ENCODE measurements at regions not wholly inside any gene's neighbourhood (a gene's known extent, or its start where the extent isn't known, plus 50 kb on each side); places are given as distances from the start of the nearest gene placed in this dataset.

DNA sequence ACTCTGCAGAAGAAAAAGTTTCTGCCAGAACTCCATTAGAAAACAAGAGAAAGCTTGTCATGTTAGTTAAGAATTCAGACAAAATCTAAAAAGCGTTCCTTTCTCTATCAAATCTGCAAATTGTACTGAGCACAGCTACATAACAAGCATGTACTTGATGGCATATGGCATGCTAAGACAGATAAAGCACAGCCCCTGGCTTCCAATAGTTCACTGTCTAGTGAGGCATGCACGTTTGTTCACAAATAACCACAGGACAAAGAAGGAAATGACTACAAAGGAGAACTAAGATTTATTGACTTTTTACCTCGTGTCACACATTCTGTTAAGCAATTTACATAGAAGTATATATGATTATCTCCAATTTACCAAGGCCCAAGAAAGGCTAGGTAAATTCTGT lies 518.2 kb upstream of the TLE4 start:
- DNase-seq (no peak), ATAC-seq (no peak)
- TF ChIP-seq, protein P1, sequence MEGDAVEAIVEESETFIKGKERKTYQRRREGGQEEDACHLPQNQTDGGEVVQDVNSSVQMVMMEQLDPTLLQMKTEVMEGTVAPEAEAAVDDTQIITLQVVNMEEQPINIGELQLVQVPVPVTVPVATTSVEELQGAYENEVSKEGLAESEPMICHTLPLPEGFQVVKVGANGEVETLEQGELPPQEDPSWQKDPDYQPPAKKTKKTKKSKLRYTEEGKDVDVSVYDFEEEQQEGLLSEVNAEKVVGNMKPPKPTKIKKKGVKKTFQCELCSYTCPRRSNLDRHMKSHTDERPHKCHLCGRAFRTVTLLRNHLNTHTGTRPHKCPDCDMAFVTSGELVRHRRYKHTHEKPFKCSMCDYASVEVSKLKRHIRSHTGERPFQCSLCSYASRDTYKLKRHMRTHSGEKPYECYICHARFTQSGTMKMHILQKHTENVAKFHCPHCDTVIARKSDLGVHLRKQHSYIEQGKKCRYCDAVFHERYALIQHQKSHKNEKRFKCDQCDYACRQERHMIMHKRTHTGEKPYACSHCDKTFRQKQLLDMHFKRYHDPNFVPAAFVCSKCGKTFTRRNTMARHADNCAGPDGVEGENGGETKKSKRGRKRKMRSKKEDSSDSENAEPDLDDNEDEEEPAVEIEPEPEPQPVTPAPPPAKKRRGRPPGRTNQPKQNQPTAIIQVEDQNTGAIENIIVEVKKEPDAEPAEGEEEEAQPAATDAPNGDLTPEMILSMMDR (IDR thresholded peaks at IDR 0.05): no peak
- Histone ChIP-seq H3K27ac (no peak overlapping the region), H3K27me3 (ENCODE audit: low read depth) (no peaks in the 10 kb centered on the region), H3K9me3 (no peaks in the 10 kb centered on the region), H3K4me3 (no peak overlapping the region), H3K4me1 (no peaks in the 10 kb centered on the region), H3K36me3 (no peaks in the 10 kb centered on the region)
- intact Hi-C loops (cut with DNase I): no loop called here

DNA sequence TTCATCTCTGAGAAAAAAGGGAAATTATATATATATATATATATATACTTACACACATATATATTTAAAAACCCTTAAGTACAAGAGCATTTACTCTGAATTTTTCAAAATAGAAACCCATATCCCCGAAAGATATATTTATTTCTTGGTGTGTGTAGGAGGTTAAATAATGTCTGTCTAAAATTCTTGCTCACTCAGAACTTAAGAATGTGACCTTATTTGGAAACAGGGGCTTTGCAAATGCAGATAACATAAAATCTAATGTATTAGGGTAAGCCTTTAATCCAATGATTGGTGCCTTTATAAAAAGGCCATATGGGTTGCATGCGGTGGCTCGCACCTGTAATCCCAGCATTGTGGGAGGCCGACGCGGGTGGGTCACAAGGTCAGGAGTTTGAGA lies 517.3 kb upstream of the TLE4 start:
- DNase-seq (no peak), ATAC-seq (no peak)
- peaks cover under 1% of the 10 kb centered on the region for H3K9me3 ChIP-seq
- no peak overlapping the region for H3K4me3 ChIP-seq
- TF ChIP-seq, protein P1 (IDR thresholded peaks at IDR 0.05): no peak
- H3K36me3 ChIP-seq: no peaks in the 10 kb centered on the region
- no peaks in the 10 kb centered on the region for H3K27me3 ChIP-seq (ENCODE audit: low read depth)
- intact Hi-C loops (cut with DNase I): no loop called here
- no peak overlapping the region for H3K27ac ChIP-seq
- H3K4me1 ChIP-seq: no peaks in the 10 kb centered on the region

DNA sequence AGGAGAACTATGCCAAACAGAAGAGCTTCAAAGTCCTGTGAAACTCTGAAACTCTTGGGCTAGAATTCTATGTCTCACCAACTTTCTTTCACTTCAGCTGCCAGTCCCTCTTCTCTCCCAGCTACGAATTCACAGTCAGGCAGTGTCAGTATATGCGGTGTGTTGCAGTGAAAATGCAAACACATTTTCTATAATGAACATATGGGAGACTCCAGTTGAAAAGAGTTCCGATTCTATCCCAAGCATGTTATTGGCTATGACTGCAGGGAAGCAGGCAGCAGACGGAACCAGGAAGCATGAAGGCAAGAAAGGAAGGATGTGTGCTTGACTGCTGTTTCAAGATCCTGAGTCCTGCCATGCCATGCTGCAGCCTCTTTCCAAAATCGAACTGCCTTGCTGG lies 515.7 kb upstream of the TLE4 start:
- no peak for ATAC-seq
- intact Hi-C loops (cut with DNase I): no loop called here
- no peaks in the 10 kb centered on the region for H3K27me3 ChIP-seq (ENCODE audit: low read depth)

DNA sequence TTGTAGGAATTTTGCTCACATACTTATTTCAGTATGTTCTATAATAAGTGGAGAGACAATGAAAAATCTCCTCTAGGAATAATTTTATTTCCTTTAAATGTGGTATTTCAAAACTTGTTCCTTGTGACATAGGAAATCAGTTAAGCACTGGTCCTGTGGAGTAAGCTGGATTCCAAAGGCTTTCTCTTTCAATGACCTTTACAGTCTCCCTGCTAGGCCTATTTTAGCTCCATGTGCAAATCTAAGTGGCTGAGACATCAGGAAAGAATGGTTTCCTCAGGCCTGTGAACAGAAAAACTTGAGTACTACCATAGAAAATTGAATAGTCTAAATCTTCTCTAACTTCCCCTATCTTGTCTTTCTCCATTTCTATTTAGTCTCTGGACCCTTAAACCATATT lies 514.2 kb upstream of the TLE4 start:
- ATAC-seq: no peak
- no peaks in the 10 kb centered on the region for H3K27me3 ChIP-seq (ENCODE audit: low read depth)
- no peak overlapping the region for H3K27ac ChIP-seq
- no peak for DNase-seq
- intact Hi-C loops (cut with DNase I): no loop called here
- no peaks in the 10 kb centered on the region for H3K36me3 ChIP-seq
- H3K4me3 ChIP-seq: no peak overlapping the region
- peaks cover 4% of the 10 kb centered on the region for H3K9me3 ChIP-seq
- TF ChIP-seq, protein P1 (IDR thresholded peaks at IDR 0.05): no peak
- no peaks in the 10 kb centered on the region for H3K4me1 ChIP-seq

More for the DNA sequence above, 515.7 kb upstream of the TLE4 start:
- H3K9me3 ChIP-seq: peaks cover 4% of the 10 kb centered on the region
- no peak overlapping the region for H3K27ac ChIP-seq
- H3K4me3 ChIP-seq: no peak overlapping the region
- H3K36me3 ChIP-seq: no peaks in the 10 kb centered on the region
- DNase-seq: no peak
- TF ChIP-seq, protein P1 (IDR thresholded peaks at IDR 0.05): no peak
- no peaks in the 10 kb centered on the region for H3K4me1 ChIP-seq

DNA sequence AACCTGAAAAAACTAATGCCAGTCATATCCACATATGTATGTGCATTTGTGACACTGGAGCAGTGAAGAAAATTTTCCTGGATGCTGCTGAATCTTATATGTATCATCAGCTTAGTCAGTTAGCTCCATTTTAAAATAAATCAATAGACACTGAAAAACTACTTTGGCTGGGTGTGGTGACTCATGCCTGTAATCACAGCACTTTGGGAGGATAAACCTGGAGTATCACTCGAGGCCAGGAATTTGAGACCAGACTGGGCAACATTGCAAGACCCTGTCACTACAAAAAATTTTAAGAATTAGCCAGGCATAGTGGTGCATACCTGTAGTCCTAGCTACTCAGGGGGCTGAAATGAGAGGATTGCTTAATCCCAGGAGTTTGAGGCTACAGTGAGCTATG lies 511.0 kb upstream of the TLE4 start:
- H3K4me3 ChIP-seq: no peak overlapping the region
- no peaks in the 10 kb centered on the region for H3K36me3 ChIP-seq
- no peak for ATAC-seq
- DNase-seq: no peak
- H3K4me1 ChIP-seq: no peaks in the 10 kb centered on the region
- TF ChIP-seq, protein P1 (IDR thresholded peaks at IDR 0.05): no peak
- H3K9me3 ChIP-seq: peaks cover 4% of the 10 kb centered on the region
- no peak overlapping the region for H3K27ac ChIP-seq
- no peaks in the 10 kb centered on the region for H3K27me3 ChIP-seq (ENCODE audit: low read depth)
- intact Hi-C loops (cut with DNase I): no loop called here

All from lower lobe of right lung (tissue), 2 donors.